NB4 (cell line): ENCODE measurements at regions not wholly inside any gene's neighbourhood (a gene's known extent, or its start where the extent isn't known, plus 50 kb on each side); places are given as distances from the start of the nearest gene placed in this dataset.

Experiments
- DNase-seq: peaks from one replicate; pipeline ENCODE4 v3.0.0; 2010; ENCODE audit warnings: low read depth
- H3K4me3 ChIP-seq: one replicate; pipeline ENCODE4 v1.5.1; 2011; ENCODE audit warnings: mild to moderate bottlenecking, low read depth, low read length, moderate library complexity
- CTCF ChIP-seq: IDR thresholded peaks from one replicate; pipeline ENCODE4 v1.5.1; 2012; ENCODE audit warnings: low read depth, low read length
- MYC ChIP-seq: IDR thresholded peaks from 2 replicates; pipeline ENCODE4 v1.6.1; 2011; ENCODE audit warnings: low read depth, low read length
- POLR2A ChIP-seq: IDR thresholded peaks from 2 replicates; pipeline ENCODE4 v1.6.1; 2011; ENCODE audit warnings: mild to moderate bottlenecking; ENCODE audit not compliant: insufficient read length; ENCODE audit errors: extremely low read depth
- TF ChIP-seq, protein P1 (sequence below): IDR thresholded peaks from 2 replicates; pipeline ENCODE4 v1.6.1; 2011; ENCODE audit warnings: low read depth, low read length

GRCh38 chr1:203425663-203425975, 50.0 kb upstream of the PRELP start:
- H3K4me3 ChIP-seq = no peak overlapping the region
- TF ChIP-seq MYC (no peak), POLR2A (no peak), CTCF (no peak)
- TF ChIP-seq, protein P1, sequence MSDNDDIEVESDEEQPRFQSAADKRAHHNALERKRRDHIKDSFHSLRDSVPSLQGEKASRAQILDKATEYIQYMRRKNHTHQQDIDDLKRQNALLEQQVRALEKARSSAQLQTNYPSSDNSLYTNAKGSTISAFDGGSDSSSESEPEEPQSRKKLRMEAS = no peak
- DNase-seq = no peak
